ENCODE measurements at regions not wholly inside any gene's neighbourhood (a gene's known extent, or its start where the extent isn't known, plus 50 kb on each side); places are given as distances from the start of the nearest gene placed in this dataset.

- no peaks in the 10 kb centered on the region for H3K36me3 ChIP-seq (ENCODE audit: low read depth, low read length)
- H3F3A ChIP-seq (ENCODE audit: low read length, unreplicated experiment), result no peaks in the 10 kb centered on the region
- ChIA-PET POLR2A (ENCODE audit: unreplicated experiment) (no interaction called here), CTCF (no interaction called here)
- no peaks in the 10 kb centered on the region; the same call in 1 of the 2 replicates for H3K4me1 ChIP-seq (ENCODE audit: insufficient read depth, low read length)
- no peak overlapping the region for H3K4me3 ChIP-seq (ENCODE audit: low read length)
- H4K20me1 ChIP-seq (ENCODE audit: low read length), result no peaks in the 10 kb centered on the region
- H3K27ac ChIP-seq (ENCODE audit: low read length), result no peak overlapping the region
- DNase-seq (no peak), ATAC-seq (no peak)
- no peak overlapping the region for H3K4me2 ChIP-seq (ENCODE audit: low read length)
- H3K27me3 ChIP-seq (ENCODE audit: low read length), result no peaks in the 10 kb centered on the region
- no peak overlapping the region for H3K9ac ChIP-seq (ENCODE audit: low read length)
- TF ChIP-seq EZH2 (IDR thresholded peaks at IDR 0.05; ENCODE audit: low read length, unreplicated experiment), result no peak
- TF ChIP-seq CTCF (conservative IDR thresholded peaks at IDR 0.05; ENCODE audit: low read depth, low read length), result no peak
- TF ChIP-seq EZH2phosphoT487 (IDR thresholded peaks at IDR 0.05; ENCODE audit: borderline replicate concordance, low read length), result no peak
- no peaks in the 10 kb centered on the region for H3K9me3 ChIP-seq (ENCODE audit: low read length)
- BruUV-seq (replicated peaks), result no TSS peak
- intact Hi-C loops (cut with micrococcal nuclease), result no loop called here
- H3K79me2 ChIP-seq (ENCODE audit: low read length), result no peaks in the 10 kb centered on the region
- H2AFZ ChIP-seq (ENCODE audit: low read length), result no peak overlapping the region
- H3K9me2 ChIP-seq (replicated peaks; ENCODE audit: low read length), result no peaks in the 10 kb centered on the region
Measured at GRCh38 chr5:89566340-89566739, 683.4 kb upstream of the MEF2C start.

GRCh38 chr5:89560696-89561095 lies 677.7 kb upstream of the MEF2C start:
- CTCF ChIA-PET, result no interaction called here
- ATAC-seq, result no peak
- POLR2A ChIA-PET (ENCODE audit: unreplicated experiment), result no interaction called here
- peak; percentile 3 for DNase-seq
- H4K20me1 ChIP-seq (ENCODE audit: low read length), result no peaks in the 10 kb centered on the region
- no peak overlapping the region for H3K27ac ChIP-seq (ENCODE audit: low read length)
- no peaks in the 10 kb centered on the region for H3K9me3 ChIP-seq (ENCODE audit: low read length)
- BruUV-seq (replicated peaks), result no TSS peak
- H3K36me3 ChIP-seq (ENCODE audit: low read depth, low read length), result no peaks in the 10 kb centered on the region
- H3K4me1 ChIP-seq (ENCODE audit: insufficient read depth, low read length), result peaks cover 17% of the 10 kb centered on the region
- 0 out of 2 replicates have a peak, but pooled peaks cover 3% of the 10 kb centered on the region for H3K9me2 ChIP-seq (replicated peaks; ENCODE audit: low read length)
- no peaks in the 10 kb centered on the region for H3F3A ChIP-seq (ENCODE audit: low read length, unreplicated experiment)
- no peak overlapping the region for H3K4me3 ChIP-seq (ENCODE audit: low read length)
- no peak overlapping the region for H3K9ac ChIP-seq (ENCODE audit: low read length)
- TF ChIP-seq CTCF (conservative IDR thresholded peaks at IDR 0.05; ENCODE audit: low read depth, low read length) (no peak), EZH2 (IDR thresholded peaks at IDR 0.05; ENCODE audit: low read length, unreplicated experiment) (no peak), EZH2phosphoT487 (IDR thresholded peaks at IDR 0.05; ENCODE audit: borderline replicate concordance, low read length) (no peak)
- intact Hi-C loops (cut with micrococcal nuclease), result loop anchor here (5.0 kb wide), 1 partner anchor 103 kb away; no protein-coding TSS in a partner anchor
- H3K27me3 ChIP-seq (ENCODE audit: low read length), result no peaks in the 10 kb centered on the region
- no peak overlapping the region for H3K4me2 ChIP-seq (ENCODE audit: low read length)
- H2AFZ ChIP-seq (ENCODE audit: low read length), result no peak overlapping the region
- H3K79me2 ChIP-seq (ENCODE audit: low read length), result no peaks in the 10 kb centered on the region

GRCh38 chr5:89556215-89556913 lies 673.4 kb upstream of the MEF2C start:
- Histone ChIP-seq H3K27me3 (ENCODE audit: low read length) (no peaks in the 10 kb centered on the region), H3K27ac (ENCODE audit: low read length) (peak overlapping the region; percentile 86), H3K79me2 (ENCODE audit: low read length) (no peaks in the 10 kb centered on the region), H3K36me3 (ENCODE audit: low read depth, low read length) (no peaks in the 10 kb centered on the region), H3K9me2 (replicated peaks; ENCODE audit: low read length) (0 out of 2 replicates have a peak, but pooled peaks cover 3% of the 10 kb centered on the region), H3K4me2 (ENCODE audit: low read length) (peak overlapping the region; percentile 60), H3K4me1 (ENCODE audit: insufficient read depth, low read length) (peaks cover 20% of the 10 kb centered on the region), H3K4me3 (ENCODE audit: low read length) (peak overlapping the region; percentile 6; the same call in 1 of the 2 replicates), H4K20me1 (ENCODE audit: low read length) (no peaks in the 10 kb centered on the region), H3F3A (ENCODE audit: low read length, unreplicated experiment) (no peaks in the 10 kb centered on the region), H3K9me3 (ENCODE audit: low read length) (no peaks in the 10 kb centered on the region), H2AFZ (ENCODE audit: low read length) (no peak overlapping the region), H3K9ac (ENCODE audit: low read length) (peak overlapping the region; percentile 31; the same call in 1 of the 2 replicates)
- DNase-seq (peak; percentile 96), ATAC-seq (peak; percentile 98)
- POLR2A ChIA-PET (ENCODE audit: unreplicated experiment), result no interaction called here
- intact Hi-C loops (cut with micrococcal nuclease), result loop anchor here (5.0 to 10.0 kb wide), 3 partner anchors 168 to 708 kb away; partner anchors contain the start of gene MEF2C
- no TSS peak for BruUV-seq (replicated peaks)
- no peak for TF ChIP-seq EZH2 (IDR thresholded peaks at IDR 0.05; ENCODE audit: low read length, unreplicated experiment)
- TF ChIP-seq EZH2phosphoT487 (IDR thresholded peaks at IDR 0.05; ENCODE audit: borderline replicate concordance, low read length), result no peak
- TF ChIP-seq CTCF (conservative IDR thresholded peaks at IDR 0.05; ENCODE audit: low read depth, low read length), result no peak
- CTCF ChIA-PET, result no interaction called here

Data from PC-3 (cell line).